ENCODE measurements at regions not wholly inside any gene's neighbourhood (a gene's known extent, or its start where the extent isn't known, plus 50 kb on each side); places are given as distances from the start of the nearest gene placed in this dataset.

DNA sequence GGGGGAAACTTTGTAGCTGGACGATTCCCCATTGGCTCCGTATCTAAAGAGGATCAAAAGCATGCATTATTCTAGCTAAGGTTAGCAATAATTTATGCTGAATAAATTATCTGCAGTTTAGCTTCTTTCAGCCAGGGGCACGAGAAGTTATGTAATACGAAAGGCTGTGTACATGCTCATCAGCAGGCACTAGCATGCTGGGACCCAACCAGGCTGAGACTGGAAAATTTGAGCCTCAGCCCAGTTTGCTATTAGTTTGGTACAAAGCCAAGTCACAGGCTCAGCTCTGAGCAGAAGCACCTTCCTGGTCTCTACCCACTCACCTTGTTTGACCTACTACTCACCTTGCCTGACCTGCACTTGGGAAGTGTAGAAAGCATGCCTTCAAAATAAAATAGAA is 328.1 kb upstream of the ARID1B start:
- intact Hi-C loops (cut with DNase I) = no loop called here
- 47% methylated on average over 4 of the region's 4 CpGs for WGBS (ENCODE audit: insufficient coverage, low coverage, low lambda C conversion rate, missing lambda C conversion rate)
- TF ChIP-seq, protein P1, sequence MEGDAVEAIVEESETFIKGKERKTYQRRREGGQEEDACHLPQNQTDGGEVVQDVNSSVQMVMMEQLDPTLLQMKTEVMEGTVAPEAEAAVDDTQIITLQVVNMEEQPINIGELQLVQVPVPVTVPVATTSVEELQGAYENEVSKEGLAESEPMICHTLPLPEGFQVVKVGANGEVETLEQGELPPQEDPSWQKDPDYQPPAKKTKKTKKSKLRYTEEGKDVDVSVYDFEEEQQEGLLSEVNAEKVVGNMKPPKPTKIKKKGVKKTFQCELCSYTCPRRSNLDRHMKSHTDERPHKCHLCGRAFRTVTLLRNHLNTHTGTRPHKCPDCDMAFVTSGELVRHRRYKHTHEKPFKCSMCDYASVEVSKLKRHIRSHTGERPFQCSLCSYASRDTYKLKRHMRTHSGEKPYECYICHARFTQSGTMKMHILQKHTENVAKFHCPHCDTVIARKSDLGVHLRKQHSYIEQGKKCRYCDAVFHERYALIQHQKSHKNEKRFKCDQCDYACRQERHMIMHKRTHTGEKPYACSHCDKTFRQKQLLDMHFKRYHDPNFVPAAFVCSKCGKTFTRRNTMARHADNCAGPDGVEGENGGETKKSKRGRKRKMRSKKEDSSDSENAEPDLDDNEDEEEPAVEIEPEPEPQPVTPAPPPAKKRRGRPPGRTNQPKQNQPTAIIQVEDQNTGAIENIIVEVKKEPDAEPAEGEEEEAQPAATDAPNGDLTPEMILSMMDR (IDR thresholded peaks at IDR 0.05) = peak in 1 of 4 donors; percentile 21
- no peak for TF ChIP-seq POLR2A (IDR thresholded peaks at IDR 0.05)
- Histone ChIP-seq H3K27me3 (no peaks in the 10 kb centered on the region), H3K4me1 (no peaks in the 10 kb centered on the region), H3K9me3 (peaks cover 0 to 2% (median 0%) of the 10 kb centered on the region in 4 donors), H3K36me3 (no peaks in the 10 kb centered on the region), H3K4me3 (no peak overlapping the region), H3K27ac (no peak overlapping the region)
- peak; percentile 58 to 73 (median 70) for ATAC-seq
- peak in 1 of 3 donors; percentile 51 for DNase-seq

DNA sequence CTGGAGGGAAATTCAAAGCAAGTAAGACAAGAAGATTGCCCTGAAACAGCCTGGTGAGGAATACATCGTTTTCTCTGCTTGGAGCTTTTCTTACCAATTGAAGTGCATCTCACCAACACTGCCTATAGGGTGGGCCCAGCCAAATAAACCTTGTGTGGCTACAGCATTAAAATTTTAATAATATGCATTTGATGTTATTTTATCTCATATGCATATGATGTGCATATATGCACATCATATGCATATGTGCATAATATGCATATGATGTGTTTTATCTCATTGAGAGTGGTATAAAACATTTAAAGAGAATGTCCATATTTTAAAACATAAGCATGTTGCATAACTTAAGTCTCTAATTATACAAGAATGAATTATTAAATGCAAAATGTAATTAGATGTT is 328.6 kb upstream of the ARID1B start:
- H3K9me3 ChIP-seq = peaks cover 0 to 2% (median 0%) of the 10 kb centered on the region in 4 donors
- no peaks in the 10 kb centered on the region for H3K4me1 ChIP-seq
- no peaks in the 10 kb centered on the region for H3K27me3 ChIP-seq
- intact Hi-C loops (cut with DNase I) = no loop called here
- ATAC-seq (no peak), DNase-seq (no peak)
- no peak overlapping the region for H3K4me3 ChIP-seq
- H3K36me3 ChIP-seq = no peaks in the 10 kb centered on the region
- no peak overlapping the region for H3K27ac ChIP-seq
- WGBS (ENCODE audit: insufficient coverage, low coverage, low lambda C conversion rate, missing lambda C conversion rate) = 78% methylated on average over 1 of the region's 1 CpG
- TF ChIP-seq, protein P1 (IDR thresholded peaks at IDR 0.05) = no peak
- no peak for TF ChIP-seq POLR2A (IDR thresholded peaks at IDR 0.05)

DNA sequence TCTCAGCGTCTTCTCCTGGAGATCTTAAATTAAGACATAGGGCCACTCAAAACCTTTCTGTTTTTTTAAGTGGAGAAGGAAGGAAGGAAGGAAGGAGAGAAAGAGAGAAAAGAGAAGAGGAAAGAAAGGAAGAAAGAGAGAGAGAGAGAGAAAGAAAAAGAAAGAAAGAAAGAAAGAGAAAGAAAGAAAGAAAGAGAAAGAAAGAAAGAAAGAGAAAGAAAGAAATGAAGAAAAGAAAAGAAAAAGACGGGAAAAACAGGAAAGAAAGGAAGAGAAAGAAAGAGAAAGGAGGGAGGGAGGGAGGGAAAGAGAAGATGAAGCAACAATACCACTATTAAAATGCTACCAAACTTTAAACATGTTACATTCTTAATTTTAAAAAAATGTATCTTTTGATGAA is 336.5 kb upstream of the ARID1B start:
- intact Hi-C loops (cut with DNase I) = no loop called here
- no peaks in the 10 kb centered on the region for H3K4me1 ChIP-seq
- no peak overlapping the region for H3K4me3 ChIP-seq
- no peaks in the 10 kb centered on the region for H3K36me3 ChIP-seq
- no peaks in the 10 kb centered on the region for H3K27me3 ChIP-seq
- WGBS (ENCODE audit: insufficient coverage, low coverage, low lambda C conversion rate, missing lambda C conversion rate) = 43% methylated on average over 2 of the region's 2 CpGs
- H3K9me3 ChIP-seq = no peaks in the 10 kb centered on the region
- no peak overlapping the region for H3K27ac ChIP-seq
- ATAC-seq = no peak
- TF ChIP-seq POLR2A (IDR thresholded peaks at IDR 0.05) = no peak
- TF ChIP-seq, protein P1 (IDR thresholded peaks at IDR 0.05) = no peak
- DNase-seq = no peak

DNA sequence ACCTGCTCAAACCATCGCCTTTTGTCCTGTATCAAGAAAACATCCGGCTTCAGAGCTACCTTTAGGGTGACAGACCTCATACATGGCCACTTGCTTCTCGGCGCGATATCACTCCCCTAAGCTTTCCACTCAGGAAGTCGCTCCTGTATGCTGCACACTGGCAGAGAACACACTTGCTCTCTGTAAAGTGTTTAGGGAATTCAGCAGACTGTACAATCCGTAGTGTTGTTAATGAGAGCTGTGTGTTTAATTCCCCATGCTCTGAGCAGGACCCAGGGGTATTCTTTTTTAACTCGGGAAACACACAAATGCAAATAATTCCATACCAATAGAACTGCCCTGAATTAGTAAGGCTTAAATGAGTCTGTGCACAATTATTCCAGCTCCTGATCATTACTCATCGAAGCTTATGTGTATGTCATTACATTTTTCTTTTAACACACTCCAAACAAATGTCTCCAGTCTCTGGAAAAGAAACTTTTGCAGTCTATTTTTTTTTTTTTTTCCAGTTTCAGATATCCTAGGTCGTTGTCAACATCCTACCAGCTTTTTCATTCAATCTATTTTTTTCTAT is 338.7 kb upstream of the ARID1B start:
- no peaks in the 10 kb centered on the region for H3K36me3 ChIP-seq
- WGBS (ENCODE audit: insufficient coverage, low coverage, low lambda C conversion rate, missing lambda C conversion rate) = 46% methylated on average over 9 of the region's 10 CpGs
- intact Hi-C loops (cut with DNase I) = no loop called here
- H3K4me1 ChIP-seq = no peaks in the 10 kb centered on the region
- H3K27me3 ChIP-seq = no peaks in the 10 kb centered on the region
- H3K4me3 ChIP-seq = no peak overlapping the region
- ATAC-seq (no peak), DNase-seq (no peak)
- no peak overlapping the region for H3K27ac ChIP-seq
- TF ChIP-seq POLR2A (IDR thresholded peaks at IDR 0.05) = no peak
- no peaks in the 10 kb centered on the region for H3K9me3 ChIP-seq

DNA sequence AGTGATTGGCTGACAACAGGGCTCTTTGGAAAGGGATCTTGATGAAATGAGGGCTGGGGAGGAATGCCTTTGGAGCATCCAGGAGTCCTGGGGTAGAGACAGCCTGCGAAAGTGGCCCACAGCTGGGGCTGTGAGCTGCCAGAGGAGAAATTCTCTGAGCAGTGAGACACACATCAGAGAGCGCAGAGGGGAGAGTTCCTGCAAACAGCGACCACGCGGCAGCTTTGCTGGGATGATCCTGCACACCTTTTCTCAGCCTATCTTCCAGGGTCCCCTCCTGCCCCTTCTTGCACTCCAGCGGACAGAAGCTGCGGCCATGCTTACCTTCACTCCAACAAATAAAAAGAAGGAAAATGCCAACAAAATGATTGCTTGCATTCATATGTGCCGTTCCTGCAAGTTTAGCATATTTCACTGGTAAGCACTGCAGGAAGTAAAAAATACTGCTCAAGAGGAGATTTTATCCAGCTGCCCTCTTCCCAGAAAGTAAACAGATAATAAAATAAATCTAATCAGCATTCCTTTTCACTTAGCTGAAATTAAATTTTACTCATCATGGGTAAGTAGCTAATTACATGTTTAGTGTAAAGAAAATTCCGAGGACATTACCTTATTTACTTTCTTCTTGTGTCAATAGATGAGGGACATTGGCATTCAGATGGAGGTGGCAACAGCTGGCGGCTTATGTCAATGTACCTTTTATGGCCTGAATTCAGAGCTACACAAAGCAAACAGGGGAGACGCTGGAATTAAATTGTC is 339.9 kb upstream of the ARID1B start:
- intact Hi-C loops (cut with DNase I) = no loop called here
- 45% methylated on average over 10 of the region's 11 CpGs for WGBS (ENCODE audit: insufficient coverage, low coverage, low lambda C conversion rate, missing lambda C conversion rate)
- peak in 1 of 4 donors; percentile 23 for ATAC-seq
- H3K27me3 ChIP-seq = no peaks in the 10 kb centered on the region
- H3K4me3 ChIP-seq = no peak overlapping the region
- H3K36me3 ChIP-seq = no peaks in the 10 kb centered on the region
- H3K27ac ChIP-seq = no peak overlapping the region
- no peak for TF ChIP-seq POLR2A (IDR thresholded peaks at IDR 0.05)
- TF ChIP-seq, protein P1 (IDR thresholded peaks at IDR 0.05) = no peak
- no peak for DNase-seq
- H3K9me3 ChIP-seq = no peaks in the 10 kb centered on the region
- no peaks in the 10 kb centered on the region for H3K4me1 ChIP-seq
